ENCODE measurements at regions not wholly inside any gene's neighbourhood (a gene's known extent, or its start where the extent isn't known, plus 50 kb on each side); places are given as distances from the start of the nearest gene placed in this dataset.

DNA sequence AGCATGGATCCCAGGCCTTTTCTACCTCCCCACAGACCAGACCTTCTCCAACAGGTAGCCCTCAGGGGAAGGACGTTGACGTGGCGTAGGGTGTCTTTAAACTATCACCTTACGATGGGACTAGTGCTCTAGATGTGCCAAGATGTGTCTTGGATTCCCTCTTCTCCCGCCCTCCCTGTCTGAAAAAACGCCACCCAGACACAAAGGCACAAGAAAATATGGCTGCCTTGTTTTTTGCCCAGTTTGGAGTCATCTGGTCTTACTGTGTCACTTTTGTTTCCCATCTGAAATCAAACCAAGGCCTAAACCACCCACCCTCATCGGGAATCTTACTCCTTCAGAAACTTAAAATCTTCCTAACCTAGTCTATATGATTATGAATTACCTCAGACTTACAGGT lies 235.4 kb downstream of the OR13H1 start:
- DNase-seq, result no peak

DNA sequence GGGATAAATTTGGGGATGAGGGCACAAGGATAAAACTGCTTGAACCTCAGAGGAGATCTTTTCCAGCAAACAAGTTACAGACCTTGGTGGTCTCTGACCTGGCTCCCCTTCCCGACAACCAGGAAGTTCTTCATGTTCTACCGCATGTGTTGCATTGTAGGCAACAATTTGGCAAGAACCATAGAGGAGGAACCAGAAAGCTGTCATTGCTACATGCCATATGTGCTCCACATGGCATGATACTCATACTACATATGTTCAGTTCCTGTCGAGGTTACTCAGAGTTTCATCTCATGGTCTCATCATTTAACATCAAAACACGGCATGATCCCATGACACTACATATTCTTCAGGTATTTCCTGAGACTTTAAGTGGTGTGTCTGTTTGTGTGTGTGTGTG lies 235.9 kb downstream of the OR13H1 start:
- no peak for DNase-seq

DNA sequence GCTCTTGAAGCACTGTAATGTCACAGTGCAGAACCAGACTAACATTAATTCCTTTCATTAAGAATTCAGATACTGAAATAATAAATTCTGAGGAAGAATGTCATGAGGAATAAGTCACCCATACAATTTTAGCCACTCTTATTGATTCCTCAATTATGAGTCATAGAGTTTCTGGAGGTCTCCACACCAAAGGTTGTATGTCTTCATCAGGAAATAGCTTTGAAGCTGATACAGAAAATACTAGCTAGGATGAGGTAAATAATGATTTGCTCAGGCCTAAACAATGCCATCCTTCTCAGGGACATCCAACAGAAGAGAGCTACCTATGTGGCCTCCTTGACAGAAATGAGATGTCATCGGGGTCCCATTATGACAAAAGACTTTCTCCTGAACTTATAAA lies 238.8 kb downstream of the OR13H1 start:
- no peak for DNase-seq

DNA sequence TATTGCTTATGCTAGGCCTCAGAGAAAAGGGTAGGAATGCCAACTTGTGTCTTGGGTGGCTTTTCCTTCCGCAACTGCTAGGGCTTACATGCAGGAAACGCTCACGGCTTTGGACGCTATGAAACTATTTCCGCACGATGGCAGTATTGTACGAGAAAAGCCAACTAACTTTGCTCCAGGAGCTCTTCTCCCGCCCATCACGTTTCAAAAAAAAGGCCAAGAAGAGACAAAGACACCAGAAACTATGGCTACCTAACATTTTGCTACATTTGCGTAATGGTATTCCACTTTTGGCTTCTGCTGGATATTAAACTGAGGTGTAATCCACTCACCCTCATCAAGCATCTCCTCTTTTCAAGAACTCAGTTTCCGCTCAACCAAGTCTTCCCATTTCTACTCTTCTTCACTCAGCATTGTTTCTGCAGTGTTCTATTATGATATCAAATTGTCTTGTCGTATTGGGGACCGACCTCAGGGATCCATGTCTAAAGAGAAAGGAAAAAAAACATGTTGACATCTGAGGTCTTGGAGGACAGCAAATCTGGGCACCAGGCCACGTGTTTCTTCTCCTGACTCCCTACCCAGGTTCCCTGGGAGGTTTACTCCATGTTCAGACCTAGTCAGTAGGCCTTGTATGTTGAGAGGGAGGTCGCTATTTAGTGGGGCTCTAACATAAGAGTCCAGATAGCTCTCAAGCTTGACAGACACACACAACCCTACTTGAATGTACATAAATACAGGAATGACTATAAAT lies 239.4 kb upstream of the STK26 start:
- peak; percentile 84 for DNase-seq

DNA sequence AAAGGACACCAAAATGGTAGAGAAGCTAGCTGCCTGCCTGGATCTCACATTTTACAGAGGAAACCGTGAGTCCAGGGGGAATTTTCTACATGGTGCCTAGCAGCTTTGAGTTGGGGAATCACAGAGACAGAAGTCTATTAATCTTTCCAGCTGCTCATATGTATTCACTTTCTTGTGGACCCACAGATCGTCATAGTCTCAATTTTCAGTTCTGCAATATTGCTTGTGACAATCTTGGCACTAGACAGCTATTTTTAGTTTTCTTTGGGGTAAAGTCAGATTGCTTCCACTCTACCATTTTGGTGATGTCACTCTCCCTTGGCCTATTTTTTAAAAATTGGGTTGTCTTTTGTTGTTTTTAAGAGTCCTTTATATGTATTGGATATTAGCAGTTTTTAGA lies 233.4 kb upstream of the STK26 start:
- DNase-seq, result no peak

DNA sequence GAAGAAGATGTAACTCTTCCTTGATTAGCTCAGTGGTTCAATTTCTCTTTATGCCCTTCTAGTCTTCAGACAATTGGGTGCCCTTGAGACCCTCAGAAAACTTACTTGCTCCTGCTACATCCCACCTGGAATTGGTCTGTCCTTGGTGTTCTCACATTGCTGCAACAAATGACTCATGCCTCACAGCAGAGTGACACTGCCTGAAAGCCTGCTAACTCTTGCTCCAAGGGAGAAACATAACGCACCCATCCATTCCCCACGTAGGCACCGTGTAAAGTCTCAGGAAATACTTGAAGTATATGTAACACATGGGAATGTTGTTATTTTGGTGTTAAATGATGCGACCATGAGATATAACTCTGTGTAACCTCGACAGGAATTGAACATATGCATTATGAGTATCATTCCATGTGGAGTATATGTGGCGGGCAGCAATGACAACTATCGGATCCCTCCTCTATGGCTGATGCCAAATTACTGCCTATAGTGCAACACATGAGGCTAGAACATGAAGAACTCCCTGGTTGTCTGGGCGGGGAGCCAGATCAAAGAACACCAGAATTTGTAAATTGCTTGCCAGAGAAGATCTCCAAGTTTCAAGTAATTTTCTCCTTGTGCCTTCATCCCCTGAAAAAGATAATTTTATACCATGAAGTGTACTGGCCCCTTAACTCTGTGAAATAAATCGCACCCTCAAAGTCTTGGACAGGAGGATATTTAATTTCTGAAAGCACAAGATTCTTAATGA lies 231.3 kb upstream of the STK26 start:
- no peak for DNase-seq

DNA sequence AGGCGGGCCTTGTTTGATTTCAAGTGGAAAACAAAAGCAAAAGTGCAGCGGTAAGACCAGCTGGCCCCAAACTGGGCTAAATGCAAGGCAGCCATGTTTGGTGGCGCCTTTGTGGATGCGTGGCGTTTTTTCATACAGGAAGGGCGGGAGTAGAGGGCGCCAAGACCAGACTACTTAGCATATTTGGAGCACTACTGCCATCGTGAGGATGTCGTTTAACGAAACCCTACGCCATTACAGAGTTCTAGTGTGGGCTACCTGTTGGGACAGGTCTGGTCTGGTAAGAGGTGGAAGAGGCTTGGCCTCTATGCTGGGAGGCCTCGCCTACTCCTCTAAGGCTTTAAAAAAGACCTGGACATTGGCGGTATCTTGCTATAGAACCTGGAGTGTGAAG lies 230.7 kb upstream of the STK26 start:
- peak; percentile 90 for DNase-seq

DNA sequence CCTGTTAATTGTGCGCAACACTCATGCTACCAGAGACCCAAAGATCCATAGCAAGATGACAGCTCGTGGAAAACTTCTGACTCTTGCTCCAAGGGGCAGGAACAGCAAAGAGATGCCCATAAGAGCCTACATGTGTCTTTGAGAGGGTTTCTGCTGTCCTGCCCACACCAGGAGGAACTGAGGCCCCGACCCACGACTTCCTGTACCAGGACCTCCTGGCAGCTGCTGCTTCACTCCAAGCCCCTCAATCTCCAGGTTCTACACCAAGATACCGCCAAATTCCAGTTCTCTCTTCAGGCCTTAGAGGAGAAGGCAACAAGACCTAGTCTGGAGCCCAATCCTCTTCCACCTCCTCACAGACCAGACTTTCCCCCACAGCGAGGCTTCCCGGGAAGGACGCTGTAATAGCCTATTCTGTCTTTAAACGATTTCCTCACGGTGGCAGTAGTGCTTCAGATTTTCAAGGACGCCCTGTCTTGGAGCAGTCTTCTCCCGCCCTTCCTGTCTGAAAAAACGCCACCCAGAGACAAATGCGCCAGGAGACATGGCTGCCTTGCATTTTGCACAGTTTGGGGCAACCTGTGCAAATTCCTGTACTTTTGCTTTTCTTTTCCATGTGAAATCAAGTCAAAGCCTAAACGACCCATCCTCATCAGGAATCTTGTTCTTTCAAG lies 230.2 kb upstream of the STK26 start:
- peak; percentile 88 for DNase-seq

DNA sequence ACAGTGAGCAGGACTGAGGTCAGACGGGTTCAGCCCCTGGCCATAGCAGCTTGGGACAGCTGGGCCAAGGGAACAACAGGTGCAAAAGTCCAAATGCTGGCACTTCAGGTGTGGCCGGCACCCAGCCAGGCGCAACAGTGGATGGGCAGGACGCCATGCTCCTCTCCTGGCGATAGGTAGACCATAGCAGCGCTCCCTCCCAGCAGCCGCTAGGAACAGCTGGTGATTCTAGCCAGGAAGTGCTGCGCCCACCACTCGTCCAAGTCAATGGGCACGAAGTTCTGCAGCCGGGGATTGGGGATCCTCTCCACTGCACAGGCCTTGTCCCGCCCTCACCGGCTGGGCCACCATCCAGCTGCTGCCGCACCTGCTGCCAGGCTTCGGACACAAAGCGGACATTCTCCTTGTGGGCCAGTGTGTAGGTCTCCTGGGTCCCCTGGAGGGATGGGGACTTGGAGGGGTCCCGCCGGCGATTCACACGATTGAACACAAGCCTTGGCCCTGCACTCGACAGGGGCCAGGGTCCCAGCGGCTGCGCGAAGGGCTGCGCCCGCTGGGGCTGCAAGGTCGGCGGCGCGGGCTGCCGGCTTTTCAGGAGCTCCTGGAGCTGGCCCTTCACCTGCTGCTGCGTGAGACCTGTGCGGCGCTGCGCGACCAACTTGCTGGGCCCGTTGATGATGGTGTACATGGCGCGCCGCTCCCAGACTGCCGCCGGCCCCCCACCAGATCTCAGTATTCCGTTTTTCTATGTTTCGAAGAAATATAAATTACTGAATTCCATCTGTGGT lies 227.5 kb upstream of the STK26 start:
- DNase-seq, result no peak

DNA sequence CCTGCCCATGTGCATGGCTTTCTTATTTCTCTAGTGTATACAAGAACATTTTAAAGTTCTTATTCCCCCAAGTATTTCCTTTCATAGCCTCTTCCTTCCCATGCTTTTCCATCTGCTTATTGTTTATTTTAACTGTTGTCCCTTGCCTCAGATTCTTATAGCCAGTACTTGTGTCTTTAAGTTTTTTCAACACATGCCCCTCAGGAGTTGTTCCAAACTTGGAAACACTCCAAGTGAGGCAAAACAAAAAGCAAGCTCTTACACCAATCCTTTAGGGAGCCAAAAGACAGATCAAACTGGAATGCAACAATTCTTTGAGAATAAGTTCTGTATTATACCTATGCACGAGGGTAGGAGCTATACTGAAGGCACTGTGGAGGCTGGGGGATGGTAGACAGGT lies 222.0 kb upstream of the STK26 start:
- DNase-seq, result no peak

DNA sequence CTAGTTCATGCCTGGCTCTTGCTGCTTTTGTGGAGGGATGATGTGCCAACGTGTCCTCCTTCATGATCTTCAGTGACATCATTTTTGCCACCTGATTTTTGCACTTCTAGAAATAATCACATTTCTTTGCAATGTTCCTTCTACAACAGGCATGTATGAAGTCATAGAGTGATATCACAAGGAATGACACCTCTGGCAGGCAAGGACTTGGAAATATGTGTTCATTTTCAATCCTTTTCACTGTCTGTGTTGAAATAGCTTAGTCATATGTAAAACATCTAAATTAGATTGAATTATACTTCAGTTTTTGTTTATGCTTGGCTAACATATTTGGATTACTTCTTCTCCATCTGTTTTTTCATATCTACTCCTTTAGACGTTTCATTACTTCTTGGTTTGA lies 221.2 kb upstream of the STK26 start:
- no peak for DNase-seq

DNA sequence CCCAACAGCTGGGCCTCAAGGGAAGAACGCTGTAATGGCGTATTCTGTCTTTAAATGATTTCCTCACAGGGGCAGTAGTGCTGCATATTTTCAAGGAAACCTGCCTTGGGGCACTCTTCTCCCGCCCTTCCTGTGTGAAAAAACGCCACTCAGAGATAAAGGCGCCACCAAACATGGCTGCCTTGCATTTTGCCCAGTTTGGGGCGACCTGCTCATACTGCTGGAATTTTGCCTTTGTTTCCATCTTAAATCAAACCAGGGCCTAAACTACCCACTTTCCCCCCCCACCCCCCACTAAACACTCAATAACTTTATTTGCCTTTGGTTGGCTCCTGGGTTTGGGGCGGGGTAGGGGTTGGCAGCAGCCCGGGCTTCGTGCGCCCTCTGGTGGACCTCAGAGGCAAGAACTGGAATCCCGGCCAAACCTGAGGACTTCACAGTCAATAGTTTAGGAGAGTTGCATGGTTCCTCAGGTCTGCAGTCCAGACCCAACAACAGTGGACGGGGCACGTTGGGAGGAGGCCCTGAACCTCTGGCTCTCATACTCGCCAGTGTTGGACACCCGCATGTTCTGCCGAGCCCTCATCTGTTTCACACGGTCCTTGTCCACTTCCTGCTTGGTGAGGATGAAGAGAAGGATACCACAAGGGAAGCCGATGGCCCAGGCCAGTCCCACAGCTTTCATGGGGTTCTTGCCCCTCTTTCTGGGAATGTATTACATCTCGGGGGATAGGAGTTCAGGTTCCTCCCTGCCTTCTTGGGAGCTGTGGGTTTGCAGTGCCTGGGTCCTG lies 220.1 kb upstream of the STK26 start:
- DNase-seq, result peak; percentile 78

DNA sequence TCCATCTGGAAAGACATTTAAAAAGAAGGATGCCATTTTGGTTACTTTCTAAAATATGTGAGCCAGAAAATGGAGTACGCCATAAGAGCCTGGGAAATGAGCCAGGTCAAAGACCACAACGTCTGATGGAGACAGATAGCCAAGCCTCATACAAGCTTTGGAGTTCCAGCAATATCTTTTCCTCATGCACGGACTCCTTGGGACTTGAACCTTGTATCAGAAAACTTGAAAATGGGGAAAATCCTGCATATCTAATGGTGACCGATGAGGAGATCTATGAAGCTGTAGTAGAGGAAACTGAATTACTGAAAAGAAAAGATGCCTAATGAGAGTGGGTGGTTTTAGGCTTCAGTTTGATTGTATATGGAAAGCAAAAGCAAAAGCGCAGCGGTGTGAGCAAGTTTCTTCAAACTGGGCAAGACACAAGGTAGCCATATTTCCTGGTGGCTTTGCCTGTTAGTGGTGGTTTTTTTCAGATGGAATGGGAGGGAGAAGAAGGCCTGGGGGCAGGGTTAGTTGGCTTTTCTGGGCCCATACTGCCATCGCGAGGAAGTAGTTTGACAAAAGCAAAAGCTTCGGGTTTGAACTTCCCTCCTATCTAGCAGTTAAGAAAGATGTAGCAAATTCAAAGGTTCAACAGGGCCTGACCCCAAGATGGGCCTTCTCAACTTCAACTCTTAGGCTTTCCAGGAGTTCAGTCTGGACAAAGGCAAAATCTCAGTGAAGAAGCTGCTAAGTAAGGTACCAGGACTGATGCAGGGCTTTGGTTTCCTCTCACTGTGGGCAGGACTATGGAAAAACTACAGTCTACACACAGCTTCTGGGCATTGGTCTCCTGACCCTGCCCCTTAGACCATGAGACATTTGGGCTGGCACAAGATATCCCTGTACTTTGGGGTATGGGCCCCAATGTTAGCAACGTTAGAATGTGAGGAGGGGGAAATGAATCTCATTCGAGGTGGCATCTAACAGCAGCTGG lies 210.0 kb upstream of the STK26 start:
- peak; percentile 95 for DNase-seq

DNA sequence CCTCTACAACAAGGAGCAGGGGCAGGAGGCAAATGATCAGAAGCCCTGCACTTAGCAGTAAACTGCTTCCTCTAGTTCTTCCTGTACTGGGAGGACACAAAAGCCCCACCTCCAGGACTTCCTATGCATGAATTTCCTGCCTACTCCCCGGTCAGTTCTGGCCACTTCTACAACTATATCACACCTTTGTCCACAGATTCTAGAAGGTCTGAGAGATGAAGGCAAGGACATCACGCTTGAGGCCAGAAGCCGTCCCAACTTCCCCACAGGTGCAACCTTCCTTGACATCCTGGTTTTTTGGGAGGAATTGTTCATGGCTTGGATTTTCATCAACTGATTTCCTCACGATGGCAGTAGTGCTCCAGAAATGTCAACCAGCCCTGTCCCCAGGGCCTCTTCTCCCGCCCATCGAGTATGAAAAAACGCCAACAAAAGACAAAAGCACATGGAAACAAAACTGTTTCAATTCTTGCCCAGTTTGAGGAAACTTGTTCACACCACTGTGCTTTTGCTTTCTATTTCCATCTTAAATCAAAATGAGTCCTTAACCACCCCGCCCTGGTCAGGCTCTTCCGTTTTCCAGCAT lies 206.5 kb upstream of the STK26 start:
- peak; percentile 91 for DNase-seq

DNA sequence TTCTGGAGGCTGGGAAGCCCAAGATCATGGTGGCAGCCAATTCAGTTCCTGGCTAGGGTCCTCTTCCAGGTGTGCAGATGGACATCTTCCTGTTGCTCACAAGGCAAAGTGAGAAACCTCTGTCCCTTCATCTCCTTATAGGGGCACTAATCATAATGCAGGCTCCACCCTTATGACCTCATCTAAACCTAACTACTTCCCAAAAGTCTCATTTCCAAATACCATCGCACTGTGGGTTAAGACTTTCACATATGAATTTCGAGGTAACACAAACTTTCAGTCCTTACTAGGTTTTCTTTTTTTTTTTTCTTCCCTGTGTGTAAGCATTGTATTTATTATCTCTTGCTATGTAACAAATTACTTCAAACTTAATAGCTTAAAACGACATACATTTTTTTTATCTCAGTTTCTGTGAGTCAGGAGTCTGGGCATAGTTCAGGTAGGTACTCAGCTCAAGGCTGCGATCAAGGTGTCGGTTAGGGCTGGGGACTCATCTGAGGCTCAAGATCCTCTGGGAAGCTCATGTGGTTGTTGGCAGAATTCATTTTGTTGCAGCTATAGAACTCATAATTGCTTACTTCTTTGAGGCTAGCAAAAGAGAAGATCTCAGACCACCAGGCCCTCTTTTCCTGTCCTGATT lies 204.7 kb upstream of the STK26 start:
- DNase-seq, result no peak

DNA sequence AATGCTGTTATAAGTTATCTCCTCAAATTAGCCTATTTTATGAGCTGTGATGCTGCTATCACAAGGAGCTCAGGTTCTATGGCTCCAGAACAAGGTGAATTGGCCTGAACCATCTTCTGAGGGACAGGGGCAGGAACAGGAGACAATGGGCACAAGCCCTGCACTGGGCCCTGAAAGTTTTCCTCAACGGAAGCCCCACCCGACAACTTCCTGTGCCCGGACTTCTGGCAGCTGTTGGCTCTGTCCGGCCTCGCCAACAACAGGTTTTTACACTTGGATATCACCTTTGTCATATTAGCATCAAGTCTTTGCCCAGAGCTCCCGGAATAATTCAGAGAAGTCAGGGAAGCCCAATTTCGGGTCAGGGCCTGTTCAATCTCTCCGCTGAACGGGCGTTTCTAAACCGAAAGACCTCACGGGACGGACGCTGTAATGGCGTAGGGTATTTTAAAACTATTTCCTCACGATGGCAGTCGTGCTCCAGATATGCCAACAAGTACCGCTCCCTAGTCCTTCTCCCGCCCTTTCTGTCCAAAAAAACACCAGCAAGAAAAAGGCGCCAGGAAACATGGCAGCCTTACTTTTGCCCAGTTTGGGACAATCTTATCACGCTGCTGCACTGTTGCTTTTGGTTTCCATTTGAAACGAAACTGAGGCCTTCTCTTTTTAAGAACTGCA lies 201.0 kb upstream of the STK26 start:
- peak; percentile 88 for DNase-seq

DNA sequence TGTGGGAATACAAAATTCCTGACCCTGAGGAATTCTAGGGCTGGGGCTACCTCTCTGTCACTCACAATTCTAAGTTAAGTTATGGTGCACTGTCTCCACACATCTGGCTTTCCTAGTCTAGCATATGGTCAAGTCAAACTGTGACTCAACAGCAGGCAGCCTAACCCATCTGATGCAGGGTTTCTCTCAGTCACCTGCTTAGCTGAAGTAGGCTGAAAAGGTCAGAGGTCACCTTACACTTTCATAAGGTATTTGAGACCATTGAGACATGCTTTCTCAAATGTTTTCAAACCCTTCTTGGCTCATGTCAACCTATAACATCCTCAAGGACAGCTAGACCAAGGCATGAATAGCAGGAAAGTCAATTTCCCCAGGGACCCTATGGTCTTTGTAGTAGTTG lies 196.5 kb upstream of the STK26 start:
- no peak for DNase-seq

DNA sequence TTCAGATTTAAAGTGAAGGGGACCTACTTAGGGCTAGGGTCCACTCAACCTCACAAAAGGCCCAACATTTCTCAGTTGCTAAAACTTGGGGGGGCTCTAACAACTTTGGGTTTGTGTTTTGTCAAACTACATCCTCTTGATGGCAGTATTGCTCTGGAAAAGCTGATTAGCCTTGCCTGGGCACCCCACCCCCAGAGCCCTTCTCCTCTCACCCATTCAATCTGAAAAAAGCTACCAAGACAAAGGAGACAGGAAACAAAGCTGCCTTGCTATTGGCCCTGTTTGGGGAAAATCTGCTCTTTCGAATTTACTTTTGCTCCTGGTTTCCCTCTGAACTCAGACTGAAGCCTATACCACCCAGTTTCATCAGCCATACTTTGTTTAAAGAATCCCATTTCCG lies 195.2 kb upstream of the STK26 start:
- DNase-seq, result peak; percentile 53

DNA sequence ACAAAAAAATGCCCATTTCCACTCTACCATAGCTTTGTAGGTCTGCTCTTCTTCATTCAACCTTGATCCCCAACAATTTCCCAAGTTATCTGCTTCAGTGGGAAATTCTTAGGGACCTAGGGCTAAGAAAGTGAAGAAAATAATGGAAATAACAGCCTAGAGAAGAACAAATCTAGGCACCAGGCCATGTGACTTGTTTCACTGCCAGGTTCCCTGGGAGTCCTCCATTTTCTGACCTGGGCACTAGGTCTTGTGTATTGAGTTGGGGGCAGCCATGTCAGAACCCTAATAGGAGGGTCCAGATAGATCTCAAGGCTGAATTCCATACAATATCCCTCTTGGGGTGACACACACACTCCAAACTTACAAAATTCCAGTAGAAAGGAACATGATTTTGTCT lies 194.6 kb upstream of the STK26 start:
- no peak for DNase-seq

All from central memory CD4-positive, alpha-beta T cell (primary cell).